HG03135 (cell line): ENCODE measurements at regions not wholly inside any gene's neighbourhood (a gene's known extent, or its start where the extent isn't known, plus 50 kb on each side); places are given as distances from the start of the nearest gene placed in this dataset.

Experiments
- ATAC-seq: cut with Tn5 transposase; IDR thresholded peaks from one replicate; pipeline ENCODE4 v1.9.1; 2021; ENCODE audit warnings: mild to moderate bottlenecking, moderate library complexity; ENCODE audit not compliant: unreplicated experiment

GRCh38 chr20:24039196-24039595 is 50.6 kb upstream of the GGTLC1 start:
- ATAC-seq = no peak
